Jurkat, Clone E6-1 (cell line): ENCODE measurements at regions not wholly inside any gene's neighbourhood (a gene's known extent, or its start where the extent isn't known, plus 50 kb on each side); places are given as distances from the start of the nearest gene placed in this dataset.

Source experiments
- DNase-seq: peaks from one replicate; pipeline ENCODE4 v3.0.0-alpha.2; 2011; ENCODE audit warnings: low read depth, low spot score
- H3K4me3 ChIP-seq: 2 replicates; pipeline ENCODE4 v1.5.1; 2011; ENCODE audit warnings: mild to moderate bottlenecking, low read length, control low read depth, moderate library complexity

GRCh38 chr6:91852252-91852651, 1265.4 kb upstream of the MAP3K7 start:
- DNase-seq: no peak
- no peak overlapping the region for H3K4me3 ChIP-seq

DNA sequence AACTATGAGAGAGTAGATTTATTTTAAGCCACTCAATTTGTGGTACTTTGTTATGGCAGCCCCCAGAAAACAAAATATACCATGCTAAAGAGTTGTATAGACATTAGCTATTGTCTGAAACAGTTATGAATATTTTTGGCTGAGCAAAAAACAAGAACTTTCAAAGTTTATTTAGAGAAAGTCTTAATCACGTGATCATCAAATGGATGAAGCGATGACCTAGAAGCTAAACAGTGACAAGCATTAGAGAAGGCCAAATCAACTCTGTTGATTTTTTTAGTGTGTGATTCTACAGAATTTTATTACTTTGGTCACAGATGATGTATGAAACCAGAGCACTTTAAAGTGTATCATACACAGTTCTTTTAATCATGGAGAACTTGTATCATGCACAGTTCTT, 1247.9 kb upstream of the MAP3K7 start:
- no peak overlapping the region for H3K4me3 ChIP-seq
- no peak for DNase-seq

GRCh38 chr6:91827151-91827550, 1240.3 kb upstream of the MAP3K7 start:
- H3K4me3 ChIP-seq: no peak overlapping the region

DNA sequence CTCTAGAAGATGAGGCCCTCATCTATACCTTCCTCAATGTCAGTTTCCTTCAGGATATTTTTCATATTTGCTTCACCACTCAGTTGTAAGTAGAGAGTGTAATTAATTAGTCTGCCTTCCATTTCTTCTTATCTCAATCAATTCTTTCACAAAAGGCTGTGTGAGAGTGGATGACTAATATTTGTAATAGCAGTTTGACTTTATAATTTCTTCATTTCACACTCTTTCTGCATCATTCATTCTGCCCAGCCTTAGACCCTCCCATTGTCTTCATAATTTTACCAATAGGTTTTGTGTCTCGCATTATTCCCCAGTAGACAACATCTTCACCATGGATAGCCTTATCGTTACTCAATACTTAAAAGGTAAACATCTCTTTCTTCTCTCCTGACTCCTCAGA, 1239.3 kb upstream of the MAP3K7 start:
- no peak overlapping the region for H3K4me3 ChIP-seq
- DNase-seq: no peak

More at GRCh38 chr6:91827151-91827550, 1240.3 kb upstream of the MAP3K7 start:
- no peak for DNase-seq

DNA sequence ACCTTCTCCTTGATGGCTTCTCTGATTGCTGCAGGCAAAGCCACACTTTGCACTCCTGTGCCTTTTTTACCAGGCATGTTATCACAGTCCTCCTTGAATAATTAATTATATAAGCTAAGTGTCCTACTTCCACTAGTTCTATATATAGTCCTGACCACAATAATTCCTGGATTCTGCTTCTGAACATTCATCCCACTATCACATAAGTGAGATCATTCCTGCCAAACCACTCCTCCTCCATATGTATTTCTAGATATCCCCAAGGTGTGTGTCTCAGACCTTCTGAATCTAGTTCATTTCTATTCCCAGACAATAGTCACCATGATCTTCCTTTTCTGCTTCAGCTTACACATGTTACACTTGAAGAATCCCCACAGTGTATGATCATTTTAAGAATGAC, 1237.5 kb upstream of the MAP3K7 start:
- no peak for DNase-seq
- no peak overlapping the region for H3K4me3 ChIP-seq

- H3K4me3 ChIP-seq: no peak overlapping the region
- no peak for DNase-seq
These were observed 1235.7 kb upstream of the MAP3K7 start for GRCh38 chr6:91822581-91822980.

DNA sequence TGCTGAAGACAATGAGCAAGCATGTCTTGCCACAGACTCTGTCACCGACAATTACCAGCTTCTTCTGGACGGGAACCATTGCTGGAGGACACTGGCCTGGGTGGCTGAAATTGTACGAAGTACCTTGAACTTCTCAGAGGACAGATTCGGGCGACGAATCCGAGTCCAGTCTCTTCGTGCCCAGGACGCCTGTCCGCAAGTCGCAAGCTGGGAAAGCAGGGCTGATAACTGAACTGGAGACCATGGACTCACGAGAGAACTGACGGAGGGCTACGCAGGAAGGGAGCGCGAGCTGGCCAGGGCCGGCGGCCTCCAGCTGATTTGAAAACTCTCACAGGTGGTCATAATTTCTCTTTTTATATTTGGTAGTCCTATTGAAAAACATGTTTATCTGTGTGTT, 1229.5 kb upstream of the MAP3K7 start:
- no peak for DNase-seq
- H3K4me3 ChIP-seq: no peak overlapping the region

- H3K4me3 ChIP-seq: no peak overlapping the region
- DNase-seq: no peak
These were observed 1226.8 kb upstream of the MAP3K7 start for GRCh38 chr6:91813641-91814040.

DNA sequence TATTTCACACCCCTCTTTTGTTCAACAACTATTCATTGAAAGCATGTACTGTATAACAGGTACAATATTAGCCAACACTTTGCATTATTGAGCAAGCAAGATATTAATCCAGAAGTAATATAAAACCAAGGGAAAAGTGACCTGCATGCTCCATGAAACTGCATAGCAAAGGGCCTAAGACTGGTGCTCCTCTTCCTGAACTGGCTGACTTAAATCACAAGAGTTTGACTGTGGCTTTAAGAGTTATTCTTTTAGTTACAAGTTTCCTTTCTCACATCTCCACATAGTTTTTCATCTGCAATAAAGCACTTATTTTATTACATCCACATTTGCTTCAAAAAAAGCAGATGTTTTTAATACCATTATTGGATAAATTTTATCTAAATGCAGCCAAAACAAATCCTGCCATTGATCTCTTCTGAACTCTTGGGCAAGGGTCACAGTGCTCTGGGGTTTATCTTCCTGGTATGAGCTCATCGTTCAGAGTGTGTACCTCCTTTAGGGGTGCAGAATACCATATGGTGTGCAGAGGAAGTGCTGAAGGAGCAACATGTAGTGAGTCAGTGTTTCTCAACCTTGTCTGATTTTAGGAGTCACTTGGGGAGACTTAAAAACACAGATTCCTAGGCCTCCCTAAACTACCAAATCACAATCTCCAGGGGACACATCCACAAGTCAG, 1225.9 kb upstream of the MAP3K7 start:
- no peak overlapping the region for H3K4me3 ChIP-seq
- DNase-seq: no peak

DNA sequence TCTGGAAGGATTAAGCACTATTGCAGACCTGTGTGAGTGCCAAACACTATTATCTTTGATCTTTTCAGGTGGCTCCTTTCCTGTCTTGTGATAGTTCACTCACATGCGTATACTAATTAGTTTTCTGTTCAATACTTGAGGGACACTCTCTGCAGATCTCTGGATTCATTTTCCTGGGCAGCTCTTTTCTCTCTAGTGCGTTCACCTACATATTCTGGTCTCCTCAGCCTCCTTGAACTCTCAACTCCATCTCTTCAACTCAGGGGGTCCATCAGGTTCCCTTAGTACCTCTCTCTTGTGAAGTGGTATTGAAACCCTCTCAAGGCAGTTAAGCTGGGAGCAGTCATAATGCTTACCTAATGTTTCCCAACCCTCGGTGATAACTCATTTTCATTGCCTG, 1218.1 kb upstream of the MAP3K7 start:
- DNase-seq: no peak
- no peak overlapping the region for H3K4me3 ChIP-seq

DNA sequence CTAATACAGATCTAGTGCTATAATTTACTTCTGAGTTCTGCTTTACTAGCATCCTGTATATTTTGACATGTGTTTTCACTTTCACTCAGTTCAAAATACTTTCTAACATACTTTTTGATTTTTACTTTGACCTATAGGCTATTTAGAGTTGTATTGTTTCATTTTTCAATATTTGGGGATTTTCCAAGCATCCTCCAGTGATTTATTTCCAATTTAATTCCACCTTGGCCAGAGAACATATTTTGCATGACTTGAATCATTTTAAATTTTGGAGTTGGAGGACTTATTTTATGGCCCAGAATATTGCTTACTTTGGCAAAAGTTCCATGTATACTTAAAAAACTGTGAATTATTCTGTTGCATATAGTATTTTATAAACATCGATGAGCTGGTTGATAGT, 1215.6 kb upstream of the MAP3K7 start:
- no peak for DNase-seq
- no peak overlapping the region for H3K4me3 ChIP-seq

- DNase-seq: no peak
- H3K4me3 ChIP-seq: no peak overlapping the region
These were observed 1209.7 kb upstream of the MAP3K7 start for GRCh38 chr6:91796603-91797002.

- no peak overlapping the region for H3K4me3 ChIP-seq
- DNase-seq: no peak
These were observed 1201.6 kb upstream of the MAP3K7 start for GRCh38 chr6:91788501-91788900.

DNA sequence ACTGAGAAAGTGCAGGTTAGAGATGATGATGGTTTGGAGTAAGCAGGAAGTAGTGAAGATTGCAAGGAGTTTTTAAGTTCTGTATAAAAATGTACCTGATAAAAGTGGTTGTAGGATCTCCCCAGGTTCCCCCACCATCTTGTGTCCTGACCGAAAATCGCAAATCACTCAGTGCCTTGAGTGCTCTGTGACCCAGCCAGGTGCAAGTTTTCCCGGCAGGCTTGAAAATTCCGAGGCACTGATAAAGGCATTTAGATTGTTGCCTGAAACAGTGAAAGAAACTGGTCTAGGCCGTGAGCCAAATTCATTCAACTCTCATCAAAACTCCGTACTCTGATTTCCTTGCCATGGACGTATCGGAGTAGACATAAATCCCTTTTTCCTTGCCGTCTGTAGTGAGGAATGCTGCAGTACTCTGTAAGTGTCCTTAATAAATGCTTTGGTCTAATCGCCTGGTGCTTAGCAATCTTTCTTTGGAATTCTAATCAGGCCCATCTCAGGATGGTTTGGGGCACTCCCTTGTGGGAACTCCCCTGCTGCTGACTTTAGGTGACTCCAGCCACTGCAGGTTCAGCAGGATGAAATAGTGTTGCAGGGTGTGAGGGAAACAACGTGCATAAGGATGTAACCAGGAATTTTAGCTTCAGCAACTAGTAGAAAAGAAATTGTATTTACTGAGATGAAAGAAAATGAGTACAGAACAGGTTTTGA, 1199.8 kb upstream of the MAP3K7 start:
- no peak for DNase-seq
- H3K4me3 ChIP-seq: no peak overlapping the region

GRCh38 chr6:91782802-91783201, 1195.9 kb upstream of the MAP3K7 start:
- no peak overlapping the region for H3K4me3 ChIP-seq
- no peak for DNase-seq

- no peak for DNase-seq
- H3K4me3 ChIP-seq: no peak overlapping the region
These were observed 1195.1 kb upstream of the MAP3K7 start for GRCh38 chr6:91781946-91782345.

GRCh38 chr6:91780270-91780669, 1193.4 kb upstream of the MAP3K7 start:
- H3K4me3 ChIP-seq: no peak overlapping the region
- no peak for DNase-seq

GRCh38 chr6:91761621-91762020, 1174.7 kb upstream of the MAP3K7 start:
- no peak overlapping the region for H3K4me3 ChIP-seq
- DNase-seq: no peak

GRCh38 chr6:91754691-91755090, 1167.8 kb upstream of the MAP3K7 start:
- no peak overlapping the region for H3K4me3 ChIP-seq
- no peak for DNase-seq

DNA sequence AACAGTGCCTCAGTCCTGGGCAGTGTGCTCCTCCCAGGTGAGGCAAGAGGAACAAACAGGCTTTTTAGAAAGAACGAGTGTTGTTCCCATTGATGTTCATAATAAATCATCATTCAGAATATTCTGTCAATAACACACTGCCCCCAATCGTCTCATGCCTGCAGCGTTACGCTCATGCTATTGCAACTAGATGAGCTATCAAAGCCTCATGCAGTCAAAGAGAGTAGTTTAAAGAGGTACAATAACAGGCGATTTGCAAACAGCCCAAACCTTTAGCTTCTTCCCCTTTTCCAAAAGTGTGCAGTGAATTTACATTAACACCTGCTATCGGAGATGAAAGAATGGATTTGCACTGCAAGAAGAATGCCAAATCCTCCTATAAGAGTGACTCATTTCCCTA, 1164.7 kb upstream of the MAP3K7 start:
- no peak overlapping the region for H3K4me3 ChIP-seq
- no peak for DNase-seq

DNA sequence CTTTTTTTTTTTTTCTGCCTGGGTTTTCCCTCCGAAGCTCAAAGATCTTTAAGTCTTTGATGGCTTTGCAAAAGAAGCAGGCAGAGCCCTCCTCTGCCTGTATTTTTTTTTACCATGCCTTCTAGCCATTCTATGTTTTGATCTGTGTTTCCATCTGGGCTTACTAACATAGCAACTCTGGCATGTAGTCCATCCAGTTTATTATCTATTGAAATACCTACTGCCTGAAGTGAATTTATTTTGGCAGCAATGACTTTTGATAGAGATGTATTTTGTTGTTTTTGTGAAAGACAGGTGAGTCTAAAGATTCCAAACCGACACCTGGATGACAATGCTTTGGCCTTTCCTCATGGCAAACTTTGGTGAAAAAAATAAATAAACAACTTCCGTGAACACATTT, 1157.7 kb upstream of the MAP3K7 start:
- DNase-seq: no peak

More for the DNA sequence above, 1157.7 kb upstream of the MAP3K7 start:
- no peak overlapping the region for H3K4me3 ChIP-seq
